Thymus (tissue), 11 donors: ENCODE measurements at regions not wholly inside any gene's neighbourhood (a gene's known extent, or its start where the extent isn't known, plus 50 kb on each side); places are given as distances from the start of the nearest gene placed in this dataset.
A peak's percentile ranks its signal among the peaks of the same experiment; 100 is the strongest.

Source experiments
- DNase-seq, 9 donors: peaks; one replicate each; pipeline ENCODE4 v3.0.0-alpha.2; 2013; ENCODE audit warnings: low spot score in 9 of 9, low read depth in 6 of 9, missing footprints in 1 of 9
- H3K27ac ChIP-seq, 2 donors: one replicate each; pipeline ENCODE4 v1.5.1; 2013; ENCODE audit warnings: control low read depth in 1 of 2, low read depth in 1 of 2, low read length in 1 of 2, mild to moderate bottlenecking in 1 of 2, moderate library complexity in 1 of 2
- H3K27me3 ChIP-seq, 2 donors: one replicate each; pipeline ENCODE4 v1.5.1; 2013; ENCODE audit warnings: low read length in 1 of 2; ENCODE audit not compliant: control insufficient read depth in 2 of 2, insufficient read depth in 1 of 2
- H3K36me3 ChIP-seq, 2 donors: one replicate each; pipeline ENCODE4 v1.5.1; 2013; ENCODE audit warnings: low read length in 1 of 2, mild to moderate bottlenecking in 1 of 2, moderate library complexity in 1 of 2; ENCODE audit not compliant: control insufficient read depth in 2 of 2, insufficient read depth in 2 of 2
- H3K4me1 ChIP-seq, 2 donors: one replicate each; pipeline ENCODE4 v1.5.1; 2013; ENCODE audit warnings: low read length in 2 of 2; ENCODE audit not compliant: control insufficient read depth in 2 of 2, insufficient read depth in 2 of 2
- H3K4me3 ChIP-seq, 2 donors: one replicate each; pipeline ENCODE4 v1.5.1; 2013; ENCODE audit warnings: low read length in 2 of 2, control low read depth in 1 of 2, mild to moderate bottlenecking in 1 of 2
- H3K9me3 ChIP-seq, 2 donors: one replicate each; pipeline ENCODE4 v1.5.1; 2013; ENCODE audit warnings: low read length in 1 of 2, mild to moderate bottlenecking in 1 of 2; ENCODE audit not compliant: control insufficient read depth in 2 of 2, insufficient read depth in 1 of 2
- WGBS: extraction: QIAGEN DNeasy Blood & Tissue Kit; methylation state at CpG from one replicate; pipeline ENCODE4 v1.1.7; 2013; 5-methylcytosine and 5-hydroxymethylcytosine counted together
- donor health status: healthy.

GRCh38 chr11:95385577-95385976 is 154.6 kb upstream of the SESN3 start:
- Histone ChIP-seq H3K36me3 (no peaks in the 10 kb centered on the region), H3K27me3 (no peaks in the 10 kb centered on the region), H3K9me3 (no peaks in the 10 kb centered on the region), H3K4me1 (no peaks in the 10 kb centered on the region), H3K27ac (no peak overlapping the region), H3K4me3 (no peak overlapping the region)
- DNase-seq = no peak

DNA sequence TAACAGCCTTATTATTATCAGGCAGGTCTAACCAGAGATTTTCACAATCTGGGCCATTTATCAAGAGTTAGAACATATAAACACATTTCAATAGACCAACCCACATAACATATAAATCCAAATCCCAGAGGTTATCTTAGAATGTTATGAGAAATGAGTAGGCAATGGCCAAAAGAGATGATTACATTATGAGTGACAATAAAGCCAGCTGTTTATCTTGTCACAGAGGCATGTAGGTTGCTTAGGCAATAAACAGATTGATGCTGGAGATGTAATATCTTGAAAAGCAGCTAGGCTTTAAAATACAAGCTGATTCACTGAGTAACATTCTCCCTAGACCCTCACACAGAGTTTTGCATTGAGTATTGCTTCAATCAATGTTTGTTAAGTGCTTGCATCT is 148.5 kb upstream of the SESN3 start:
- no peak overlapping the region for H3K4me3 ChIP-seq
- no peaks in the 10 kb centered on the region for H3K36me3 ChIP-seq
- DNase-seq = no peak
- H3K9me3 ChIP-seq = no peaks in the 10 kb centered on the region
- no peak overlapping the region for H3K27ac ChIP-seq
- H3K27me3 ChIP-seq = no peaks in the 10 kb centered on the region
- H3K4me1 ChIP-seq = peaks cover 0 to 3% of the 10 kb centered on the region in 2 donors

- Histone ChIP-seq H3K36me3 (no peaks in the 10 kb centered on the region), H3K27ac (no peak overlapping the region), H3K9me3 (no peaks in the 10 kb centered on the region), H3K4me3 (no peak overlapping the region), H3K4me1 (peaks cover 0 to 3% of the 10 kb centered on the region in 2 donors), H3K27me3 (no peaks in the 10 kb centered on the region)
- DNase-seq = no peak
- 97% methylated on average over 1 of the region's 1 CpG for WGBS
These were observed 147.8 kb upstream of the SESN3 start for GRCh38 chr11:95378789-95379188.

DNA sequence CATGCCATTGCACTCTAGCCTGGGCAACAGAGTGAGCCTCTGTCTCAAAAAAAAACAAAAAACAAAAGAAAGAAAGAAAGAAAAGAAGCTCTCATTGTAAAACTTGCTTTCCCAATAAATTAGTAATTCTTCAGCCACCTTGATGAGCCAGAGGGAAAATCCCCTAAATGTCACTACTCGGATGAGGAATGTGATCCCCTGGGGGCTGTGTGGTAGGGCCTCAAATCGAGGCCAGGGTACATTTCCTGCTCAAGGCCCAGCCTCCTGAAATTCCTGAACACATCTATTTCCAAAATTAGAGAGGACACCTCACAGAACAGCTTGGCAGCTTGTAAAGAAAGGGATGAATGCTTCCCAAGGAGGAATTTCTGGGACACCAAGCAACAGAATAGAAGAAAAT is 147.1 kb upstream of the SESN3 start:
- no peak overlapping the region for H3K27ac ChIP-seq
- H3K4me3 ChIP-seq = no peak overlapping the region
- DNase-seq = no peak
- H3K9me3 ChIP-seq = no peaks in the 10 kb centered on the region
- no peaks in the 10 kb centered on the region for H3K36me3 ChIP-seq
- H3K27me3 ChIP-seq = no peaks in the 10 kb centered on the region
- 84% methylated on average over 2 of the region's 2 CpGs for WGBS
- H3K4me1 ChIP-seq = peaks cover 0 to 3% of the 10 kb centered on the region in 2 donors

GRCh38 chr11:95375886-95376285 is 144.9 kb upstream of the SESN3 start:
- H3K4me1 ChIP-seq = peaks cover 0 to 3% of the 10 kb centered on the region in 2 donors
- H3K27me3 ChIP-seq = no peaks in the 10 kb centered on the region
- H3K36me3 ChIP-seq = no peaks in the 10 kb centered on the region
- H3K9me3 ChIP-seq = no peaks in the 10 kb centered on the region
- no peak overlapping the region for H3K4me3 ChIP-seq
- no peak overlapping the region for H3K27ac ChIP-seq
- DNase-seq = peak in 2 of 9 donors; percentile 10 to 28
- 32% methylated on average over 3 of the region's 3 CpGs for WGBS

DNA sequence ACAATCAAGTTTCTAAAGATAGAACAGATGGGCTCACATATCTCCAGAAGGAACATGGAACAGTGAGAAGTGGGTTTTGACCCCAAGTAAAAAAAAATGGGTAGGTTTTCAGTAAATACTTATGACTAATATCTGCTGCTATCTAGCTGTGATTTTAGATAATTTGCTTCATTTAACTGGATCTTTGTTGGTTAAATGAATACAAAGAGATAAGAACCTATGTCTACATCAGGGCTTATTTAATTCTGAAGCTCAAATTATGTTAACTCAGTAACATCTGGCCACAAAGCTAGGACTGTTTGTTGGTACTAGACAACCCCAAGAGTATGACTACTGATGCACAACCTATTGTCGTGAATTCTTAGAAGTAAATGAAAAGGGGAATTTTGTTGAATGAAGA is 144.4 kb upstream of the SESN3 start:
- Histone ChIP-seq H3K27me3 (no peaks in the 10 kb centered on the region), H3K4me1 (peaks cover 0 to 3% of the 10 kb centered on the region in 2 donors), H3K36me3 (no peaks in the 10 kb centered on the region), H3K9me3 (no peaks in the 10 kb centered on the region), H3K4me3 (no peak overlapping the region), H3K27ac (no peak overlapping the region)
- no peak for DNase-seq
- 92% methylated on average over 1 of the region's 1 CpG for WGBS

GRCh38 chr11:95374105-95374504 is 143.1 kb upstream of the SESN3 start:
- Histone ChIP-seq H3K27ac (no peak overlapping the region), H3K4me3 (no peak overlapping the region), H3K4me1 (peaks cover 0 to 3% of the 10 kb centered on the region in 2 donors), H3K9me3 (no peaks in the 10 kb centered on the region), H3K36me3 (no peaks in the 10 kb centered on the region), H3K27me3 (no peaks in the 10 kb centered on the region)
- 93% methylated on average over 4 of the region's 4 CpGs for WGBS
- DNase-seq = no peak

DNA sequence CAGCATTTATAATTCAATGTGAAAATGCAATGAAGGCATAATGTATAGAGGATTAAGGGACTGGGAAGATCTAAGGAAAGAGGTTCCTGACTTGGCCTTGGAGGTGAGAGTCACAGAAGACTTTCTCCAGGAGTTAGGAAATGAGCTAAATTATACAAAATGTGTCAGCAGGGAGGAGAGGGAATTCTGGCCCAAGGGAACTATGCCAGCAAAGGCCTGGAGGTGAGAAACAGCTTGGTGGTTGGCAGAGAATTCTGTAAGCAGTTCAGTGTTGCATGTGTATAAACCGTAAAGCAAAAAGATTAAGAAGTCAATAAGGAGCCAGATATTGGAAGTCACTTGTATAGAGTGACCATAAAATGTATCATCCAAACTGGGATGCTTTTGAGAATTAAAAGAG is 142.2 kb upstream of the SESN3 start:
- 100% methylated on average over 1 of the region's 1 CpG for WGBS
- H3K36me3 ChIP-seq = no peaks in the 10 kb centered on the region
- H3K27ac ChIP-seq = no peak overlapping the region
- H3K9me3 ChIP-seq = no peaks in the 10 kb centered on the region
- H3K4me1 ChIP-seq = peaks cover 0 to 3% of the 10 kb centered on the region in 2 donors
- DNase-seq = no peak
- H3K27me3 ChIP-seq = no peaks in the 10 kb centered on the region
- no peak overlapping the region for H3K4me3 ChIP-seq

DNA sequence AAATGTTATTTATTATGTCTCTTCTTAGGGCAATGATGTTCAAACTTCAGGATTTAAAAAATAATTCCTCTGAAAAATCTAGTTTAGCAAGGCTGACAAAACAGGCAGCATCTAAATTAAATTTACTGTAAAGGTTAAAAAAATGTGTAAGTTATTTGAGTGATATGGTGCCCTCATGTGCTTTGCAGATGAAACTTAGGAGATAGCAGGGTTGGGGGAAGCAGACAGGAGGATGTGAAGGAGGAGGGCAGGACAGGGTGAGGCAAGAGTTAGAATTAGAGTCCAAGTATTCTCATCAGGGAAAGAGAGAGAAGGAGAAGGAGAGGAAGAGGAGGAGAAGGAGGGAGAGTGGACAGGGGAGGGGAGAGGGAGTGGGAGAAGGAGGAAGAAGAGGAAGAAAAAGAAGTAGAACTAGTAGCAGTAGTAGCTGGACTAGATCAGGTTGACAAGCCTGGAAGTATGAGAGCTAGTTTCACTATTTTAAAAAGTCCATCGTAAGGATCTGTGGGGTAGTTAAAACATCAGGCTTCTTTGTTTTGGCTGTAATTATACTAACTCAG is 141.2 kb upstream of the SESN3 start:
- peak in 1 of 9 donors; percentile 12 for DNase-seq
- WGBS = 95% methylated on average over 1 of the region's 1 CpG
- peaks cover 0 to 3% of the 10 kb centered on the region in 2 donors for H3K4me1 ChIP-seq
- no peak overlapping the region for H3K27ac ChIP-seq
- no peaks in the 10 kb centered on the region for H3K27me3 ChIP-seq
- H3K4me3 ChIP-seq = no peak overlapping the region
- no peaks in the 10 kb centered on the region for H3K36me3 ChIP-seq
- H3K9me3 ChIP-seq = no peaks in the 10 kb centered on the region

DNA sequence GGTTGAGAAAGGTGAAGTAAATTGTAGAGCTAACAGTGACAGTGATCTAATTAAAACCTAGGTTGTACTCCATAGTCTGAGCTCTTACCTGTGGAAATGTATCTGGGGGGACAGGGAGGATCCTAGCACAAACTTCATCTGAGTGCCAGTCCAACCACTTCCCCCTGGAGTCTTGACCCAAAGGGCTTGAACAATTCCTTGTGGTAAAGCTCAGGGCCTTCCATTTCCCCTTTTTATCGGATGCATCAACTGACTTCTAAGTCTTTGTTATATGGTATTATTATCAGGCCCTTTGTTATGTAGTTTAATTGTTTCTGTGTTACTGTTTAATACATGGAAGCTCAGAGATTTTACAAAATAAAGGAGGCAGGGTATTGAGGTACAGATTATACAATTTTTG is 140.2 kb upstream of the SESN3 start:
- H3K9me3 ChIP-seq = no peaks in the 10 kb centered on the region
- no peak overlapping the region for H3K4me3 ChIP-seq
- no peak for DNase-seq
- no peaks in the 10 kb centered on the region for H3K36me3 ChIP-seq
- 43% methylated on average over 1 of the region's 1 CpG for WGBS
- no peaks in the 10 kb centered on the region for H3K27me3 ChIP-seq
- H3K27ac ChIP-seq = no peak overlapping the region
- peaks cover 0 to 3% of the 10 kb centered on the region in 2 donors for H3K4me1 ChIP-seq
